ENCODE measurements at regions not wholly inside any gene's neighbourhood (a gene's known extent, or its start where the extent isn't known, plus 50 kb on each side); places are given as distances from the start of the nearest gene placed in this dataset.

GRCh38 chr14:98899441-98899840 lies 372.6 kb downstream of the BCL11B start:
- TF ChIP-seq ZNF274 (IDR thresholded peaks at IDR 0.05; ENCODE audit: low read depth, low read length) (no peak), YY1 (IDR thresholded peaks at IDR 0.05; ENCODE audit: insufficient read depth, insufficient read length) (no peak), SUZ12 (IDR thresholded peaks at IDR 0.05; ENCODE audit: extremely low read depth, insufficient read depth, insufficient read length) (no peak)
